ENCODE measurements at regions not wholly inside any gene's neighbourhood (a gene's known extent, or its start where the extent isn't known, plus 50 kb on each side); places are given as distances from the start of the nearest gene placed in this dataset.

- Histone ChIP-seq H3K23me2 (ENCODE audit: insufficient read length, low read depth, low read length, poor library complexity, severe bottlenecking) (no peaks in the 10 kb centered on the region), H3K79me2 (ENCODE audit: insufficient read depth, low read length) (no peaks in the 10 kb centered on the region), H4K5ac (ENCODE audit: insufficient read length, low read depth, low read length) (no peak overlapping the region), H3K4me1 (ENCODE audit: insufficient read depth, low read length) (no peaks in the 10 kb centered on the region), H2BK12ac (ENCODE audit: insufficient read length, low read depth, low read length) (no peak overlapping the region), H3K4ac (ENCODE audit: low read depth, low read length) (no peak overlapping the region), H3K27me3 (ENCODE audit: insufficient read depth, low read length) (no peaks in the 10 kb centered on the region), H3T11ph (ENCODE audit: low read length) (no peak overlapping the region), H3K18ac (ENCODE audit: insufficient read length, low read depth, low read length) (no peak overlapping the region), H3K79me1 (ENCODE audit: insufficient read depth, low read depth, low read length, poor library complexity, severe bottlenecking) (no peaks in the 10 kb centered on the region), H3K14ac (ENCODE audit: insufficient read depth, low read length) (no peak overlapping the region), H2BK20ac (ENCODE audit: low read depth, low read length, poor library complexity, severe bottlenecking) (no peak overlapping the region), H4K91ac (ENCODE audit: insufficient read length, low read depth, low read length) (no peak overlapping the region), H4K8ac (replicated peaks; ENCODE audit: insufficient read length, low read depth, low read length) (no peak overlapping the region), H3K9me3 (ENCODE audit: control insufficient read depth, low read depth, low read length) (no peaks in the 10 kb centered on the region), H2BK5ac (ENCODE audit: insufficient read length, low read length) (no peak overlapping the region), H2AK5ac (ENCODE audit: insufficient read length, low read length) (no peak overlapping the region), H3K4me2 (ENCODE audit: insufficient read depth, insufficient read length, low read length) (no peak overlapping the region), H3K56ac (ENCODE audit: insufficient read length, low read depth, low read length) (no peak overlapping the region), H4K20me1 (ENCODE audit: control insufficient read depth, insufficient read depth, insufficient read length) (no peaks in the 10 kb centered on the region), H2BK120ac (ENCODE audit: low read depth, low read length, poor library complexity, severe bottlenecking) (no peak overlapping the region), H3K27ac (ENCODE audit: insufficient read length, low read depth, low read length) (no peak overlapping the region), H3K23ac (ENCODE audit: insufficient read length, low read depth, low read length) (no peak overlapping the region), H2AFZ (ENCODE audit: low read length) (no peak overlapping the region), H3K9ac (ENCODE audit: extremely low read depth, insufficient read length, low read length) (no peak overlapping the region), H2BK15ac (ENCODE audit: low read depth, low read length) (no peak overlapping the region)
- no peak for DNase-seq
- H3K27ac Mint-ChIP-seq, result no peak overlapping the region
- WGBS (ENCODE audit: extremely low coverage, insufficient read length, low lambda C conversion rate), result no CpG with 5 or more reads among the region's 4 CpGs
- H3K4me3 Mint-ChIP-seq, result no peak overlapping the region
- no peaks in the 10 kb centered on the region for H3K36me3 Mint-ChIP-seq (ENCODE audit: insufficient read depth in 1 of 3, low read depth in 3 of 3)
- H3K4me1 Mint-ChIP-seq, result peaks cover 6 to 9% of the 10 kb centered on the region in 2 experiments; a peak in 3 of 4 replicates
- H3K9me3 Mint-ChIP-seq, result no peaks in the 10 kb centered on the region; a peak in 1 of 5 replicates
- TF ChIP-seq CTCF (conservative IDR thresholded peaks at IDR 0.05), result no peak
- peaks cover 33% of the 10 kb centered on the region for H3K27me3 Mint-ChIP-seq (ENCODE audit: low read depth)
Observed at GRCh38 chr1:68313735-68314134, 81.4 kb upstream of the WLS start.
